CD4-positive, alpha-beta T cell treated with Interferon gamma for 1 hour (primary cell): ENCODE measurements at regions not wholly inside any gene's neighbourhood (a gene's known extent, or its start where the extent isn't known, plus 50 kb on each side); places are given as distances from the start of the nearest gene placed in this dataset.
"Not testable (repeated sequence)": the region's sequence is repeated elsewhere in the genome, so short reads cannot be mapped to it uniquely, and the experiment has no call there.

Experiments
- DNase-seq: peaks from one replicate; pipeline ENCODE4 v3.0.0-alpha.2; 2020

- no peak for DNase-seq
These were observed 140.1 kb upstream of the NRIP1 start for GRCh38 chr21:15204970-15205286.

- DNase-seq: no peak
These were observed 141.7 kb upstream of the NRIP1 start for GRCh38 chr21:15206514-15206913.

GRCh38 chr21:15207231-15207630 lies 142.4 kb upstream of the NRIP1 start:
- no peak for DNase-seq

GRCh38 chr21:15207635-15208370 lies 143.0 kb upstream of the NRIP1 start:
- DNase-seq: no peak

GRCh38 chr21:15208786-15209185 lies 144.0 kb upstream of the NRIP1 start:
- DNase-seq: no peak

- DNase-seq: no peak
These were observed 144.4 kb upstream of the NRIP1 start for GRCh38 chr21:15209224-15209623.

GRCh38 chr21:15210235-15210678 lies 145.5 kb upstream of the NRIP1 start:
- peak; percentile 25 for DNase-seq

GRCh38 chr21:15211491-15212133 lies 146.8 kb upstream of the NRIP1 start:
- DNase-seq: no peak

GRCh38 chr21:15212206-15212605 lies 147.4 kb upstream of the NRIP1 start:
- no peak for DNase-seq

- not testable (repeated sequence) for DNase-seq
These were observed 153.7 kb upstream of the NRIP1 start for GRCh38 chr21:15218476-15218875.

GRCh38 chr21:15219039-15219438 lies 154.2 kb upstream of the NRIP1 start:
- no peak for DNase-seq

GRCh38 chr21:15219894-15220293 lies 155.1 kb upstream of the NRIP1 start:
- DNase-seq: no peak

GRCh38 chr21:15221799-15222386 lies 157.1 kb upstream of the NRIP1 start:
- peak; percentile 67 for DNase-seq

GRCh38 chr21:15222707-15223106 lies 157.9 kb upstream of the NRIP1 start:
- DNase-seq: no peak

GRCh38 chr21:15224346-15225086 lies 159.7 kb upstream of the NRIP1 start:
- peak; percentile 22 for DNase-seq

GRCh38 chr21:15227919-15228318 lies 163.1 kb upstream of the NRIP1 start:
- DNase-seq: no peak

- no peak for DNase-seq
These were observed 164.6 kb upstream of the NRIP1 start for GRCh38 chr21:15229390-15229789.

- no peak for DNase-seq
These were observed 168.8 kb upstream of the NRIP1 start for GRCh38 chr21:15233611-15234010.

GRCh38 chr21:15236111-15236510 lies 171.3 kb upstream of the NRIP1 start:
- DNase-seq: no peak

- DNase-seq: no peak
These were observed 176.0 kb upstream of the NRIP1 start for GRCh38 chr21:15240848-15241247.

- no peak for DNase-seq
These were observed 177.4 kb upstream of the NRIP1 start for GRCh38 chr21:15241997-15242736.

- no peak for DNase-seq
These were observed 178.1 kb upstream of the NRIP1 start for GRCh38 chr21:15242906-15243305.

- DNase-seq: no peak
These were observed 178.6 kb upstream of the NRIP1 start for GRCh38 chr21:15243406-15243805.
